ENCODE measurements at regions not wholly inside any gene's neighbourhood (a gene's known extent, or its start where the extent isn't known, plus 50 kb on each side); places are given as distances from the start of the nearest gene placed in this dataset.

DNA sequence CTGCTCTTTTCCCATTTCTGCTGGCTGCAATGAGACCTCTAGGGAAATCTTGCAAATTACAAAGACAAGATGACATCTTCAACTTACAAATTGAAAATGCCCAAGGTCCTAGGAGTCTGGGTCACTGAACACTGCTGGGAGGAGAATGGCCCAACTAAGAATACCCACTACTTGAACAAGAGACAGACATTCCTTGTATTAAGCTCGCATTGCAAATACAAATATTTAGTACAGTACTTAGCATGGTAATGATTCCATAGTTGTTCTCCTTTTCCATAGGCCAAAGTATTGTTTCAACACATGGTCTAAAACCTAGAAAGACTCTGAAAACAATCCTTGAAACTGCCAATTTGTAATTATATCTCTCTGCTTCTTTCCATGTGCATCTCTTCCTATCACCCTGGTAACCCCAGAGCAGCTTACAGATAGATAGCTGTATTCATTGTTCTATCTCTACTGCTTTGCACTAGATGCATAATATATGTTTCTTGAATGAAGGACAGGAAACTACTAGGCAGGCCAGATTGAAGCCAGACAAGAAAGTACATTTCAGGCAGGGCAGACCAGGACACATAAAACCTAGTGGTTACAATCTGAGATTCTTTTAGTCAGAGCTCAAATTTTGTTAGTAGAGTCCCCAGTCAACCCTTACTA, 1545.7 kb upstream of the TENM4 start:
- peaks cover 29% of the 10 kb centered on the region for H3K4me1 Mint-ChIP-seq
- H3K4me3 Mint-ChIP-seq: no peak overlapping the region
- DNase-seq: no peak
- H3K36me3 Mint-ChIP-seq (ENCODE audit: low read depth): no peaks in the 10 kb centered on the region
- H3K9me3 Mint-ChIP-seq: no peaks in the 10 kb centered on the region
- no peaks in the 10 kb centered on the region for H3K27me3 Mint-ChIP-seq (ENCODE audit: low read depth, poor library complexity)
- TF ChIP-seq CTCF (IDR thresholded peaks at IDR 0.05): no peak
- no peak overlapping the region for H3K27ac Mint-ChIP-seq

DNA sequence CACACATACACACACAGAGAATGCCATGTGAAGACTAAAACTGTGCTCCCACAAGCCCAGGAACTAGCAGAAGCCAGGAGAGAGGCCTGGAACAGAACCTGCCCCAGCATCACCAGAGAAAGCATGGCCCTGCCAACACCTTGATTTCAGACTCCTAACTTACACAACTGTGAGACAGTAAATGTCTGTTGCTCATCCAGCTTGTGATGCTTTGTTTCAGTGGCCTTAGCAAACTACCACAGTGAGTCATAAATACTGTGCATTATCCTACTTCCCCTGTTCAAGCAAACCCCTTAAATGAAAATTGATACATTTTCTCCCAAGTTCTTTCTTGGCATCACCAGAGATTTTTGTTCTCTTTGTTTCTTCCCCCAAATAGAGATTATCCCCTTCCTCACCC, 1539.4 kb upstream of the TENM4 start:
- no peak overlapping the region for H3K27ac Mint-ChIP-seq
- no peaks in the 10 kb centered on the region for H3K36me3 Mint-ChIP-seq (ENCODE audit: low read depth)
- no peak for TF ChIP-seq CTCF (IDR thresholded peaks at IDR 0.05)

GRCh38 chr11:80973786-80974185, 1533.0 kb upstream of the TENM4 start:
- Mint-ChIP-seq H3K4me3 (no peak overlapping the region), H3K36me3 (ENCODE audit: low read depth) (no peaks in the 10 kb centered on the region), H3K27me3 (ENCODE audit: low read depth, poor library complexity) (no peaks in the 10 kb centered on the region), H3K9me3 (no peaks in the 10 kb centered on the region), H3K4me1 (peaks cover 16% of the 10 kb centered on the region), H3K27ac (no peak overlapping the region)
- DNase-seq: no peak
- no peak for TF ChIP-seq CTCF (IDR thresholded peaks at IDR 0.05)

More for the DNA sequence above, 1539.4 kb upstream of the TENM4 start:
- no peak overlapping the region for H3K4me3 Mint-ChIP-seq
- no peaks in the 10 kb centered on the region for H3K27me3 Mint-ChIP-seq (ENCODE audit: low read depth, poor library complexity)
- H3K4me1 Mint-ChIP-seq: peaks cover 8% of the 10 kb centered on the region
- H3K9me3 Mint-ChIP-seq: no peaks in the 10 kb centered on the region
- no peak for DNase-seq

DNA sequence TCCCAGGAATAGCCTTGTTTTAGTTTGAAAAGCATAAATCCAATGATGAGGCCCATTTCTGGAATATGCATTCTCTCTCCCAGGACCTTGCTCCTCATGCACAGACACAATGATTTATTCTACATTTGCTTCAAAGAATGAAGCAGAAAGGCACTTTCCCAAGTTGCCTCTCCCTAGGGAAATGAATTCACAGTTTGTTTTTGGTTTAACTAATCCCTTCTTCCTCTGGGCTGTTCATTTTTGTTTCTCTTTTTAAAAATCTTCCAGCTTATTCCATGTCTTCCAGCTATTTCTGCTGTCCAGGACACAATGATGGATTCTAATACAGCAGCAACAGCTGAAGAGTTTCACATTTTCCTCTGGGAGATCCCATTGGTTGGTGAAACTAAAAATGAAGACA, 1529.2 kb upstream of the TENM4 start:
- TF ChIP-seq CTCF (IDR thresholded peaks at IDR 0.05): no peak
- no peak overlapping the region for H3K27ac Mint-ChIP-seq
- H3K27me3 Mint-ChIP-seq (ENCODE audit: low read depth, poor library complexity): no peaks in the 10 kb centered on the region
- H3K9me3 Mint-ChIP-seq: no peaks in the 10 kb centered on the region
- no peak overlapping the region for H3K4me3 Mint-ChIP-seq
- H3K36me3 Mint-ChIP-seq (ENCODE audit: low read depth): no peaks in the 10 kb centered on the region
- DNase-seq: no peak
- peaks cover 23% of the 10 kb centered on the region for H3K4me1 Mint-ChIP-seq

DNA sequence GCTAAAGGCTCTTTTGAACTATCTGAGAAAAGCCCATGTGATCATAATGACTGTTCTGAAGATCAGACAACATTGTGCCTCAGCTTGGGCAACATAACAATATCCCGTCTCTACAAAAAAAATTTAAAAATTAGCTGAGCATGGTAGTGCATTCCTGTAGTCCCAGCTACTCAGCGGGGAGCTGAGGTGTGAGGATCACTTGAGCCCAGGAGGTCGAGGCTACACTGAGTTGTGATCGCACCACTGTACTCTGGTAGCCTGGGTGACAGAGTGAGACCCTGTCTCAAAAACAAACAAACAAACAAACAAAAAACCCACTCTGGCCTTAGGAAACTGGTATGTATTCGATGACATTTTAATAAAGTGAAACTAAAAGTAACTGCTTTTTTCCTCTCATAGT, 1526.8 kb upstream of the TENM4 start:
- peaks cover 23% of the 10 kb centered on the region for H3K4me1 Mint-ChIP-seq
- no peaks in the 10 kb centered on the region for H3K27me3 Mint-ChIP-seq (ENCODE audit: low read depth, poor library complexity)
- no peaks in the 10 kb centered on the region for H3K36me3 Mint-ChIP-seq (ENCODE audit: low read depth)
- no peaks in the 10 kb centered on the region for H3K9me3 Mint-ChIP-seq
- TF ChIP-seq CTCF (IDR thresholded peaks at IDR 0.05): no peak
- H3K4me3 Mint-ChIP-seq: no peak overlapping the region
- no peak for DNase-seq
- H3K27ac Mint-ChIP-seq: no peak overlapping the region

- no peak overlapping the region for H3K27ac Mint-ChIP-seq
- H3K36me3 Mint-ChIP-seq (ENCODE audit: low read depth): no peaks in the 10 kb centered on the region
- no peak for TF ChIP-seq CTCF (IDR thresholded peaks at IDR 0.05)
- no peaks in the 10 kb centered on the region for H3K9me3 Mint-ChIP-seq
- H3K27me3 Mint-ChIP-seq (ENCODE audit: low read depth, poor library complexity): peaks cover 4% of the 10 kb centered on the region
- DNase-seq: no peak
- no peak overlapping the region for H3K4me3 Mint-ChIP-seq
- no peaks in the 10 kb centered on the region for H3K4me1 Mint-ChIP-seq
Observed at GRCh38 chr11:80960381-80961029, 1519.7 kb upstream of the TENM4 start.

Data from nephron progenitor cell (in vitro differentiated cells).